Erythroblast (primary cell): ENCODE measurements at regions not wholly inside any gene's neighbourhood (a gene's known extent, or its start where the extent isn't known, plus 50 kb on each side); places are given as distances from the start of the nearest gene placed in this dataset.

Experiments used
- GATA1 ChIP-seq: IDR thresholded peaks from 2 replicates; pipeline ENCODE4 v1.6.1; 2011; ENCODE audit warnings: low read depth, mild to moderate bottlenecking, control low read depth, low read length, moderate library complexity
- POLR2A ChIP-seq: IDR thresholded peaks from 2 replicates; pipeline ENCODE4 v1.6.1; 2011; ENCODE audit warnings: mild to moderate bottlenecking, low read length

DNA sequence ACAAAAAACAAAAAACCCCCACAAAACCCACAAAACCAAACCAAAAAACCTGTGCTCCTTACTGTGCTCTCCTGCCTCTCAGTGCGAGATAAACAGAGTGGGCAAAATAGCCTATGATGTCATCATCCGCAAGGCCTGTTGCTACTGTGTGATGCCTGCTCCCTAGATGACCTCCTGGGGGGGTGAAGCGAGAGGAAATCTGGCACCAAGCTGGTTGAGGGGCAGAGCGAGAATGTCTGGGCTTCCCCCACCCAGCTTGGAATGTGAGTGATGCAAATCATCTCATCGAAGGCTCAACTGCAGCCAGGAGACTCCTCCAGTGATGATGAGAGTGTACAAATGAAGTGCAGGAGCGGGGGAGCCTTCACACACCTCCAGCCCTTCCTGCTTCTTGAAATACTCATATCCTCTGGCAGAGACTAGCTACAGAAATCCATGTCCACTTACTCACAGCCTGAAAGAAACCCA, 57.7 kb upstream of the MAP4K3 start:
- TF ChIP-seq POLR2A (no peak), GATA1 (no peak)
